HG02970 (cell line): ENCODE measurements at regions not wholly inside any gene's neighbourhood (a gene's known extent, or its start where the extent isn't known, plus 50 kb on each side); places are given as distances from the start of the nearest gene placed in this dataset.

ENCODE experiments used
- ATAC-seq: cut with Tn5 transposase; IDR thresholded peaks from one replicate; pipeline ENCODE4 v1.9.1; 2021; ENCODE audit warnings: mild to moderate bottlenecking, moderate library complexity, moderate number of reproducible peaks; ENCODE audit not compliant: unreplicated experiment, low FRiP score

GRCh38 chr15:45921376-45921775, 286.5 kb downstream of the SQOR start:
- ATAC-seq = no peak

GRCh38 chr15:45921978-45922377, 287.1 kb downstream of the SQOR start:
- ATAC-seq = no peak

- ATAC-seq = no peak
Observed at GRCh38 chr15:45941367-45941766, 306.5 kb downstream of the SQOR start.

- ATAC-seq = no peak
Observed at GRCh38 chr15:45943240-45943639, 308.4 kb downstream of the SQOR start.

GRCh38 chr15:45946111-45946510, 311.3 kb downstream of the SQOR start:
- no peak for ATAC-seq

- ATAC-seq = no peak
Observed at GRCh38 chr15:45948181-45948621, 313.4 kb downstream of the SQOR start.

GRCh38 chr15:45958924-45959323, 324.1 kb downstream of the SQOR start:
- ATAC-seq = no peak

- ATAC-seq = no peak
Observed at GRCh38 chr15:45962733-45963132, 327.9 kb downstream of the SQOR start.

- ATAC-seq = no peak
Observed at GRCh38 chr15:45970542-45970941, 335.7 kb downstream of the SQOR start.

- ATAC-seq = no peak
Observed at GRCh38 chr15:45980366-45980765, 345.5 kb downstream of the SQOR start.

GRCh38 chr15:45981625-45982024, 346.8 kb downstream of the SQOR start:
- ATAC-seq = no peak

GRCh38 chr15:45991863-45992262, 357.0 kb downstream of the SQOR start:
- ATAC-seq = no peak

GRCh38 chr15:45993072-45993471, 358.2 kb downstream of the SQOR start:
- ATAC-seq = no peak

GRCh38 chr15:45993508-45993907, 358.7 kb downstream of the SQOR start:
- no peak for ATAC-seq

- ATAC-seq = no peak
Observed at GRCh38 chr15:45995800-45996199, 361.0 kb downstream of the SQOR start.

GRCh38 chr15:46014532-46014931, 379.7 kb downstream of the SQOR start:
- no peak for ATAC-seq

- ATAC-seq = no peak
Observed at GRCh38 chr15:46034755-46035154, 399.9 kb downstream of the SQOR start.

- ATAC-seq = no peak
Observed at GRCh38 chr15:46039703-46040102, 404.9 kb downstream of the SQOR start.

GRCh38 chr15:46041905-46042304, 407.1 kb downstream of the SQOR start:
- no peak for ATAC-seq

GRCh38 chr15:46059921-46060594, 425.2 kb downstream of the SQOR start:
- ATAC-seq = no peak

GRCh38 chr15:46061002-46061401, 426.2 kb downstream of the SQOR start:
- ATAC-seq = no peak

GRCh38 chr15:46077220-46077619, 442.4 kb downstream of the SQOR start:
- ATAC-seq = no peak

- no peak for ATAC-seq
Observed at GRCh38 chr15:46079046-46079445, 444.2 kb downstream of the SQOR start.
